GM12891 (cell line): ENCODE measurements at regions not wholly inside any gene's neighbourhood (a gene's known extent, or its start where the extent isn't known, plus 50 kb on each side); places are given as distances from the start of the nearest gene placed in this dataset.

Experiments used
- PAX5 ChIP-seq: IDR thresholded peaks from 2 replicates; pipeline ENCODE4 v1.6.1; 2011; ENCODE audit warnings: low read length, moderate library complexity, mild to moderate bottlenecking; ENCODE audit not compliant: insufficient read depth, severe bottlenecking
- POLR2A ChIP-seq: IDR thresholded peaks from 2 replicates; pipeline ENCODE4 v1.6.1; 2011; ENCODE audit warnings: low read depth, low read length, control low read depth
- POLR2AphosphoS5 ChIP-seq: IDR thresholded peaks from 2 replicates; pipeline ENCODE4 v1.6.1; 2011; ENCODE audit warnings: low read depth, low read length, control low read depth
- POU2F2 ChIP-seq: IDR thresholded peaks from 2 replicates; pipeline ENCODE4 v1.6.1; 2011; ENCODE audit warnings: low read depth, mild to moderate bottlenecking, control low read depth, low read length, moderate library complexity
- SPI1 ChIP-seq: IDR thresholded peaks from 2 replicates; pipeline ENCODE4 v1.6.1; 2011; ENCODE audit warnings: low read depth, low read length, control low read depth
- TAF1 ChIP-seq: IDR thresholded peaks from 2 replicates; pipeline ENCODE4 v1.6.1; 2011; ENCODE audit warnings: low read depth, low read length, control low read depth

DNA sequence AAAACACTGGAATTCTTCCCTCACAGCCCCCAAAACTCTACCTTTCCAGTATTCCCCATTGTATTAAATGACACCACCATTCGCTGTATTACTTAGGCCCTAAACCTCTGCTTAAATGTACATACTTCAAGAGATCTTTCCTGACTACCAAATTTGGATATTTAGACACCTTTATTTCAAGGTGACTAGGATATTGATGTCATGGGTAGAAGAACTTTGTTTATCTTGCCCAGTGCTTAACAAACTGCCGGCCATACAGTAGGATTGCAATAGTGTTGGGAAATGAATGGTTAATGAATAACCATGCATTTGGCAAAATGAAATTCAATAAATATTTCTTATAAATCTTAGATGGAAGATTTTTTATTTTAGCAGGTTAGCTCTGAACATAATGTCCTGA is 86.2 kb upstream of the CA10 start:
- no peak for TF ChIP-seq POLR2A
- TF ChIP-seq POLR2AphosphoS5 = no peak
- no peak for TF ChIP-seq TAF1
- no peak for TF ChIP-seq SPI1
- TF ChIP-seq POU2F2 = no peak
- TF ChIP-seq PAX5 = no peak
